Activated naive CD4-positive, alpha-beta T cell treated with anti-CD3 and anti-CD28 coated beads, Interleukin-2, amount 10 ng/mL, durations not matched to agents 7 days and 5 days (primary cell): ENCODE measurements at regions not wholly inside any gene's neighbourhood (a gene's known extent, or its start where the extent isn't known, plus 50 kb on each side); places are given as distances from the start of the nearest gene placed in this dataset.
"Not testable (repeated sequence)": the region's sequence is repeated elsewhere in the genome, so short reads cannot be mapped to it uniquely, and the experiment has no call there.

Source experiments
- CTCF ChIA-PET: fragments of 350-600 bp; sonication (Branson Sonifier 250); formaldehyde crosslinking; loops from one replicate; lab custom pipeline; 2021; ENCODE audit warnings: antibody characterized with exemption; lab: Charles Lee
- DNase-seq: peaks from one replicate; pipeline ENCODE4 v3.0.0-alpha.2; 2020
- H3K27ac Mint-ChIP-seq: one replicate; pipeline ENCODE4 v1.8.0; 2021; ENCODE audit warnings: mild to moderate bottlenecking, moderate library complexity, mixed read lengths
- H3K27me3 Mint-ChIP-seq: one replicate; pipeline ENCODE4 v1.8.0; 2021; ENCODE audit warnings: mild to moderate bottlenecking, mixed read lengths
- H3K36me3 Mint-ChIP-seq: one replicate; pipeline ENCODE4 v1.8.0; 2021; ENCODE audit warnings: mixed read lengths
- H3K4me1 Mint-ChIP-seq: one replicate; pipeline ENCODE4 v1.8.0; 2021; ENCODE audit warnings: mixed read lengths
- H3K4me3 Mint-ChIP-seq: one replicate; pipeline ENCODE4 v1.8.0; 2021; ENCODE audit warnings: mild to moderate bottlenecking, moderate library complexity, mixed read lengths
- H3K9me3 Mint-ChIP-seq: one replicate; pipeline ENCODE4 v1.8.0; 2021; ENCODE audit warnings: mixed read lengths

- CTCF ChIA-PET = no interaction called here
- Mint-ChIP-seq H3K27ac (no peak overlapping the region), H3K27me3 (no peaks in the 10 kb centered on the region), H3K4me1 (no peaks in the 10 kb centered on the region), H3K9me3 (no peaks in the 10 kb centered on the region), H3K4me3 (no peak overlapping the region), H3K36me3 (no peaks in the 10 kb centered on the region)
- DNase-seq = no peak
Observed at GRCh38 chr22:33166206-33166605, 108.0 kb upstream of the SYN3 start.

DNA sequence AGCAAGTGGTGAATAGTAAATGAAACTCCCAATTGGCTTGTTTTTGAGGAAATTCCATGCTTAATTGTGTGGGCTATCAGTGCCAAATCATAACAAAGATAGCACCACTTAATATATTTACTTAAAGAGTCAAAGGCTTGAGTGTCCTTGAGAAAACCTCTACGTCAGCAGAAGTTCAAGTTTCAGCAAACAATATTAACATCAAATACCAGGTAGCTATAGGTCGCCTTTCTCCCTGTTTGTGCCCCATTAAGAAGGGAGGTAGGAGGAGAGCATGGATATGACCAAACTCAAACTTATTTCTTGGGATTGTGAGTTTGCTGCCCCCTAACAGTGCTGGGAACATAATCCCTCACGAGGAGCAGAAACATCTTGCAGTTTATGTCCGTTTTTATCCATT is 105.6 kb upstream of the SYN3 start:
- no peaks in the 10 kb centered on the region for H3K36me3 Mint-ChIP-seq
- H3K27me3 Mint-ChIP-seq = no peaks in the 10 kb centered on the region
- no peak overlapping the region for H3K27ac Mint-ChIP-seq
- no peak overlapping the region for H3K4me3 Mint-ChIP-seq
- H3K4me1 Mint-ChIP-seq = no peaks in the 10 kb centered on the region
- DNase-seq = no peak
- H3K9me3 Mint-ChIP-seq = no peaks in the 10 kb centered on the region
- CTCF ChIA-PET = no interaction called here

- Mint-ChIP-seq H3K4me1 (no peaks in the 10 kb centered on the region), H3K9me3 (peaks cover 3% of the 10 kb centered on the region), H3K27me3 (no peaks in the 10 kb centered on the region), H3K4me3 (no peak overlapping the region), H3K27ac (no peak overlapping the region), H3K36me3 (no peaks in the 10 kb centered on the region)
- CTCF ChIA-PET = no interaction called here
- DNase-seq = no peak
Observed at GRCh38 chr22:33162196-33162595, 104.0 kb upstream of the SYN3 start.

GRCh38 chr22:33160525-33160924 is 102.3 kb upstream of the SYN3 start:
- peaks cover 3% of the 10 kb centered on the region for H3K27me3 Mint-ChIP-seq
- H3K4me1 Mint-ChIP-seq = no peaks in the 10 kb centered on the region
- DNase-seq = no peak
- no peak overlapping the region for H3K4me3 Mint-ChIP-seq
- peaks cover 5% of the 10 kb centered on the region for H3K9me3 Mint-ChIP-seq
- no peak overlapping the region for H3K27ac Mint-ChIP-seq
- no peaks in the 10 kb centered on the region for H3K36me3 Mint-ChIP-seq
- CTCF ChIA-PET = no interaction called here

DNA sequence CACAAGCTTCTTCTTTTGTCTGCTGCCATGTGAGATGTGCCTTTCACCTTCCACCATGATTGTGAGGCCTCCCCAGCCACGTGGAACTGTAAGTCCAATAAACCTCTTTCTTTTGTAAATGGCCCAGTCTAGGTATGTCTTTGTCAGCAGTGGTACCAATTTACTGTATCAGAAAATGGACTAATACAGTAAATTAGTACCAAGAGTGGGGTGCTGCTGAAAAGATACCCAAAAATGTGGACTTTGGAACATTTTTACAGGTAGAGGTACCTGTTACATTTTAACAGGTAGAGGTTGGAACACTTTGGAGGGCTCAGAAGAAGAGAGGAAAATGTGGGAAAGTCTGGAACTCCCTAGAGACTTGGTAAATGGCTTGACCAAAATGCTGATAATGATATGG is 96.8 kb upstream of the SYN3 start:
- H3K27ac Mint-ChIP-seq, H3K27me3 Mint-ChIP-seq, DNase-seq, CTCF ChIA-PET, H3K36me3 Mint-ChIP-seq, H3K4me1 Mint-ChIP-seq, H3K4me3 Mint-ChIP-seq: not testable (repeated sequence)
- peaks cover 11% of the 10 kb centered on the region for H3K9me3 Mint-ChIP-seq

DNA sequence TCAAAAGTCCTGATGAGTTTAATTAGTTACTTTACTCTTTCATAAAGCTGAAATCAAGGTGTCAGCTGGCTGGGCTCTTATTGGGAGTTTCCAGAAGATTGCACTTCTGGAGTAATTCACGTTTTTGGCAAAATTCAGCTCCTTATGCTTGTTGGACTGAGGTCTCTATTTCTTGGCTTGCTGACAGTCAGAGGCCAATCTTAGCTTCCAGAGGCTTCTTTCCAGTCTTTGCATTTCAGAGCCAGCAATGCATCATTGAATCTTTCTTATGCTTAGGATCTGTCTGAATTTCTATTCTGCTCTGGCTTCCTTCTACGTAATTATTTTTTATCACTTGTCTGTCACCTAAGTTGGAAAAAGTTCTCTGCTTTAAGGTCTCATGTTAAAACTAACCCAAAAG is 91.4 kb upstream of the SYN3 start:
- Mint-ChIP-seq H3K4me3 (no peak overlapping the region), H3K27me3 (no peaks in the 10 kb centered on the region), H3K9me3 (no peaks in the 10 kb centered on the region), H3K27ac (no peak overlapping the region), H3K36me3 (no peaks in the 10 kb centered on the region), H3K4me1 (no peaks in the 10 kb centered on the region)
- DNase-seq = no peak
- CTCF ChIA-PET = no interaction called here

GRCh38 chr22:33144721-33145120 is 86.5 kb upstream of the SYN3 start:
- Mint-ChIP-seq H3K36me3 (no peaks in the 10 kb centered on the region), H3K4me1 (no peaks in the 10 kb centered on the region), H3K27ac (no peak overlapping the region), H3K9me3 (peaks cover 2% of the 10 kb centered on the region), H3K27me3 (no peaks in the 10 kb centered on the region), H3K4me3 (no peak overlapping the region)
- DNase-seq = no peak
- CTCF ChIA-PET = interaction anchor here (0.7 kb wide), 1 partner anchor 265 kb away, joined by 3 read pairs; no protein-coding TSS in a partner anchor

DNA sequence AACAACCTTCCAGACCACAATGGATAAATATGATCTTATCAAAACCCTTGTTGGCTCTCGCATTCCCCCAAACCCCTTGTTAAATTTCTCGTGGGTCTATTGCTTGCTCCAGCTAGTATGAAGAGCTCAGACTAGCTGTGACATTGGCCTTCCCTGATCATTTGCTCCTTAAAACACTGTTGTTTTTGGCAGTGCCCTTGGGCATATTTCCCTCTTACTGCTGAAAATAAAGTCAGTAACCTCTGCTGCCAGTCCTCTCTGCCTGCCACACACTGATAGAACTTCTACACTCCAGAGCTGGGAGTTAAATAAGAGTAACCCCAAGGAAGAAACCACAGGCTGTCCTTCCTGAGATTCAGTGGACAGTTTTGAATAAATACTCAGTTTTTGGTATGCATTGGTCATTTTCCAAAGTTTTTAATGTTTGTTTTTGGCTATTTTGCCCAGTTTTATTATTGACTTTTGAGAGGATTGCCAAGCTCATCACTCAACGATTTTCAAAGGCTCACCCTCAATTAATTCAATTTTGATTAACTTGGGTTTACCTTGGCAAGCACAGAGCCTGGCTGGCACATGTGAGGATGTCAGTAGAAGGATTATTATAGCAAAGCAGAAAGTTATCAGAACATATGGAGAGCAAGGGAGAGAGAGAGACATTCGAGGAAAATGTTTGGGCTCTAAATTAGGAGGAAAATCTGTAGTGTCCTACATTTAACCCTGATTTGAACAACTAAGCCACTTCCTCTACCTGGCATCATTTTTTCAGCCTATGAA is 84.3 kb upstream of the SYN3 start:
- DNase-seq = no peak
- CTCF ChIA-PET = no interaction called here
- no peaks in the 10 kb centered on the region for H3K4me1 Mint-ChIP-seq
- peaks cover 5% of the 10 kb centered on the region for H3K9me3 Mint-ChIP-seq
- H3K27ac Mint-ChIP-seq = no peak overlapping the region
- no peak overlapping the region for H3K4me3 Mint-ChIP-seq
- H3K27me3 Mint-ChIP-seq = no peaks in the 10 kb centered on the region
- H3K36me3 Mint-ChIP-seq = no peaks in the 10 kb centered on the region

GRCh38 chr22:33139937-33140336 is 81.8 kb upstream of the SYN3 start:
- Mint-ChIP-seq H3K27ac (no peak overlapping the region), H3K36me3 (no peaks in the 10 kb centered on the region), H3K27me3 (no peaks in the 10 kb centered on the region), H3K4me3 (no peak overlapping the region), H3K9me3 (peaks cover 7% of the 10 kb centered on the region), H3K4me1 (no peaks in the 10 kb centered on the region)
- CTCF ChIA-PET = no interaction called here
- no peak for DNase-seq

- CTCF ChIA-PET, H3K4me3 Mint-ChIP-seq, H3K27ac Mint-ChIP-seq, H3K4me1 Mint-ChIP-seq, H3K9me3 Mint-ChIP-seq, DNase-seq, H3K36me3 Mint-ChIP-seq, H3K27me3 Mint-ChIP-seq: not testable (repeated sequence)
Observed at GRCh38 chr22:33138333-33138732, 80.2 kb upstream of the SYN3 start.

- no peaks in the 10 kb centered on the region for H3K4me1 Mint-ChIP-seq
Observed at GRCh38 chr22:33130473-33130872, 72.3 kb upstream of the SYN3 start.

DNA sequence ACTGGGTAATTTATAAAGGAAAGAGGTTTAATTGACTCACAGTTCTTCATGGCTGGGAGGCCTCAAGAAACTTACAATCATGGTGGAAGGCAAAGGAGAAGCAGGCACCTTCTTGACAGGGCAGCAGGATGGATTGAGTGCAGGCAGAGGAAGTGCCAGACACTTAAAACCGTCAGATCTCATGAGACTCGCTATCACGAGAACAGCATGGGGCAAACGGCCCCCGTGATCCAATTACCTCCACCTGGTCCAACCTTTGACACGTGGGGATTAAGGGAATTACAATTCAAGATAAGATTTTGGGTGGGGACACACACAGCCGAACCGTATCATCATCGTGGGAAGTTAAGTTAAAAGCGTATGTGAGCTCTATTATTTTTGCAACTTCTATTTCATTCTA is 71.4 kb upstream of the SYN3 start:
- no peak overlapping the region for H3K4me3 Mint-ChIP-seq
- no peaks in the 10 kb centered on the region for H3K36me3 Mint-ChIP-seq
- peaks cover 10% of the 10 kb centered on the region for H3K9me3 Mint-ChIP-seq
- DNase-seq = no peak
- H3K4me1 Mint-ChIP-seq = no peaks in the 10 kb centered on the region
- H3K27me3 Mint-ChIP-seq = no peaks in the 10 kb centered on the region
- H3K27ac Mint-ChIP-seq = no peak overlapping the region
- CTCF ChIA-PET = no interaction called here

More at GRCh38 chr22:33130473-33130872, 72.3 kb upstream of the SYN3 start:
- H3K36me3 Mint-ChIP-seq = no peaks in the 10 kb centered on the region
- H3K4me3 Mint-ChIP-seq = no peak overlapping the region
- peaks cover 10% of the 10 kb centered on the region for H3K9me3 Mint-ChIP-seq
- no peaks in the 10 kb centered on the region for H3K27me3 Mint-ChIP-seq
- H3K27ac Mint-ChIP-seq = no peak overlapping the region
- DNase-seq = no peak
- CTCF ChIA-PET = no interaction called here

GRCh38 chr22:33126881-33127280 is 68.7 kb upstream of the SYN3 start:
- Mint-ChIP-seq H3K4me1 (no peaks in the 10 kb centered on the region), H3K27me3 (no peaks in the 10 kb centered on the region), H3K27ac (no peak overlapping the region), H3K9me3 (peaks cover 14% of the 10 kb centered on the region), H3K36me3 (no peaks in the 10 kb centered on the region), H3K4me3 (no peak overlapping the region)
- DNase-seq = no peak
- CTCF ChIA-PET = no interaction called here

DNA sequence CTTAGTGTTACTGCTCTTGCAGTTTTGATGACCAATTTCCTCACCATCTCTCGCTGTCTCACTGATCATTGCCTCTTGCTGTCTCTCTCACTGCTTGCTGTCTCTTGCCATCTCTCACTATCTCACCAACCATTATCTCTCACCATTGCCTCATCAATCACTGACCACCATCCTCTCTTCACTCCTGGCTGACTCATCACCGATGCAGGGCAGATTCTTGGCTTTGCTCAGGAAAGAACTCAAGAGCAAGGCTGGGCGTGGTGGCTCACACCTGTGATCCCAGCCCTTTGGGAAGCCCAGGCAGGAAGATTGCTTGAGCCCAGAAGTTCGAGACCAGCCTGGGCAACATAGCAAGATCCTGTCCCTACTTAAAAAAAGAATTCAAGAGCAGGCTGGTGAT is 66.3 kb upstream of the SYN3 start:
- H3K27me3 Mint-ChIP-seq = no peaks in the 10 kb centered on the region
- H3K27ac Mint-ChIP-seq = no peak overlapping the region
- CTCF ChIA-PET = no interaction called here
- DNase-seq = no peak
- H3K4me3 Mint-ChIP-seq = no peak overlapping the region
- no peaks in the 10 kb centered on the region for H3K4me1 Mint-ChIP-seq
- H3K9me3 Mint-ChIP-seq = peaks cover 6% of the 10 kb centered on the region
- no peaks in the 10 kb centered on the region for H3K36me3 Mint-ChIP-seq

GRCh38 chr22:33122439-33122838 is 64.3 kb upstream of the SYN3 start:
- DNase-seq, H3K27me3 Mint-ChIP-seq, H3K4me3 Mint-ChIP-seq, H3K27ac Mint-ChIP-seq, H3K36me3 Mint-ChIP-seq, H3K4me1 Mint-ChIP-seq, CTCF ChIA-PET, H3K9me3 Mint-ChIP-seq: not testable (repeated sequence)
